H1 (cell line): ENCODE measurements at regions not wholly inside any gene's neighbourhood (a gene's known extent, or its start where the extent isn't known, plus 50 kb on each side); places are given as distances from the start of the nearest gene placed in this dataset.

ENCODE experiments used
- FOSL1 ChIP-seq: IDR thresholded peaks from 2 replicates; pipeline ENCODE4 v1.6.1; 2011; ENCODE audit warnings: mild to moderate bottlenecking, low read depth, low read length, moderate library complexity; ENCODE audit not compliant: insufficient read depth
- KDM4A ChIP-seq: IDR thresholded peaks from one replicate; pipeline ENCODE4 v1.7.1; 2012; ENCODE audit warnings: low read depth, mild to moderate bottlenecking, moderate library complexity, low read length, inconsistent platforms; ENCODE audit not compliant: severe bottlenecking
- MAFK ChIP-seq: IDR thresholded peaks from 2 replicates; pipeline ENCODE4 v1.6.1; 2012; ENCODE audit warnings: low read depth, mild to moderate bottlenecking, improper control_type of control experiment, low read length

DNA sequence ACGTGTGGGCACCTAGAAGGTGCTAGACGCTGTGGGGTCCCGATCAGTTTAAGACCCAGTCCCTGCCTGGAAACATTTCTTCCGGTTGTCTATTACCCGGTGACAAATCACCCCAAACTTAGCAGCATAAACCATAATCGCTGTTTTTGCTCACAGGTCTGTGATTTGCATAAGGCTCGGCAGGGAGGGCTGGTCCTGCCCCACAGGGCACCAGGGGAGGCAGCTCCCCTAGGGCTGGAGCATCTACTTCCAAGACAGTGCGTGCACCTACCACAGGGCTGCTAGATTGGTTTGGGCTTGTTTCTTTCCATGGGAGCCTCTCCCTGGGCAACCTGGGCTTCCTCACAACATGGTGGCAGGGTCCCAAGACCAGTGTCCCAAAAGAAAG, 214.5 kb upstream of the CIBAR2 start (continued):
- no peak for TF ChIP-seq KDM4A
- no peak for TF ChIP-seq MAFK
- no peak for TF ChIP-seq FOSL1
- TF ChIP-seq, all 59 proteins: peak for 0
